WTC11 (cell line): ENCODE measurements at regions not wholly inside any gene's neighbourhood (a gene's known extent, or its start where the extent isn't known, plus 50 kb on each side); places are given as distances from the start of the nearest gene placed in this dataset.

ENCODE experiments used
- ATAC-seq: fragments of 200-7000 bp; cut with Tn5 transposase; 2 replicates; pipeline ENCODE4 v1.10.0; 2021; ENCODE audit warnings: mild to moderate bottlenecking, moderate library complexity
- CTCF ChIA-PET: fragments of 300-600 bp; sonication (Branson Sonifier 250); formaldehyde crosslinking; loops from one replicate; lab custom pipeline; 2021; ENCODE audit warnings: antibody characterized with exemption; lab: Charles Lee
- POLR2A ChIA-PET: fragments of 350-600 bp; sonication (Branson Sonifier 250); formaldehyde crosslinking; loops from one replicate; lab custom pipeline; 2021; ENCODE audit warnings: antibody characterized with exemption; lab: Charles Lee
- DNase-seq: peaks from one replicate; pipeline ENCODE4 v3.0.0; 2021; ENCODE audit warnings: low spot score
- H3K27ac Mint-ChIP-seq: 2 replicates; pipeline ENCODE4 v1.8.0; 2021; ENCODE audit warnings: mixed read lengths
- H3K27me3 Mint-ChIP-seq: 2 replicates; pipeline ENCODE4 v1.8.0; 2021; ENCODE audit warnings: low read depth, mild to moderate bottlenecking, moderate library complexity, mixed read lengths
- H3K36me3 Mint-ChIP-seq: 2 replicates; pipeline ENCODE4 v1.8.0; 2021; ENCODE audit warnings: mixed read lengths
- H3K4me1 Mint-ChIP-seq: 2 replicates; pipeline ENCODE4 v1.8.0; 2022; ENCODE audit warnings: mixed read lengths
- H3K4me3 Mint-ChIP-seq: 2 replicates; pipeline ENCODE4 v1.8.0; 2021; ENCODE audit warnings: mild to moderate bottlenecking, moderate library complexity, mixed read lengths
- H3K9me3 Mint-ChIP-seq: 2 replicates; pipeline ENCODE4 v1.8.0; 2021; ENCODE audit warnings: mixed read lengths
- ARID4B ChIP-seq: sonication (generic); formaldehyde crosslinking; IDR thresholded peaks from 2 replicates; pipeline ENCODE4 v1.8.0; 2023; ENCODE audit warnings: missing genetic modification reagents, mild to moderate bottlenecking, borderline replicate concordance
- CREB1 ChIP-seq: sonication (generic); formaldehyde crosslinking; IDR thresholded peaks from 2 replicates; pipeline ENCODE4 v1.8.0; 2023; ENCODE audit warnings: mild to moderate bottlenecking, missing genetic modification reagents
- CREM ChIP-seq: sonication (generic); formaldehyde crosslinking; IDR thresholded peaks from 2 replicates; pipeline ENCODE4 v1.8.1; 2022; ENCODE audit warnings: mild to moderate bottlenecking, missing genetic modification reagents, moderate library complexity
- E2F5 ChIP-seq: sonication (generic); formaldehyde crosslinking; IDR thresholded peaks from 2 replicates; pipeline ENCODE4 v1.8.1; 2022; ENCODE audit warnings: mild to moderate bottlenecking, moderate library complexity, missing genetic modification reagents
- ELF4 ChIP-seq: sonication (generic); formaldehyde crosslinking; IDR thresholded peaks from 2 replicates; pipeline ENCODE4 v1.8.1; 2022; ENCODE audit warnings: low read depth, mild to moderate bottlenecking, moderate library complexity, missing genetic modification reagents
- FOXP4 ChIP-seq: sonication (generic); formaldehyde crosslinking; IDR thresholded peaks from 2 replicates; pipeline ENCODE4 v1.8.0; 2022; ENCODE audit warnings: mild to moderate bottlenecking, missing genetic modification reagents
- GRHL2 ChIP-seq: fragments of 250-450 bp; sonication (Bioruptor Pico); IDR thresholded peaks from 2 replicates; pipeline ENCODE4 v1.8.0; 2022; ENCODE audit warnings: mild to moderate bottlenecking, moderate library complexity; ENCODE audit not compliant: insufficient replicate concordance, severe bottlenecking
- IRF2 ChIP-seq: sonication (generic); formaldehyde crosslinking; IDR thresholded peaks from 2 replicates; pipeline ENCODE4 v1.8.0; 2022; ENCODE audit warnings: low read depth, missing genetic modification reagents, borderline replicate concordance
- KAT7 ChIP-seq: sonication (generic); formaldehyde crosslinking; IDR thresholded peaks from 2 replicates; pipeline ENCODE4 v1.8.1; 2023; ENCODE audit warnings: missing genetic modification reagents, mild to moderate bottlenecking, borderline replicate concordance
- NFYB ChIP-seq: sonication (generic); formaldehyde crosslinking; conservative IDR thresholded peaks from 2 replicates; pipeline ENCODE4 v1.8.0; 2022; ENCODE audit warnings: low read depth, missing genetic modification reagents
- NR2C2 ChIP-seq: sonication (generic); formaldehyde crosslinking; IDR thresholded peaks from 2 replicates; pipeline ENCODE4 v1.8.0; 2022; ENCODE audit warnings: mild to moderate bottlenecking, missing genetic modification reagents
- TEAD1 ChIP-seq: sonication (generic); formaldehyde crosslinking; IDR thresholded peaks from 2 replicates; pipeline ENCODE4 v1.8.0; 2022; ENCODE audit warnings: mild to moderate bottlenecking, missing genetic modification reagents
- TEAD4 ChIP-seq: sonication (generic); formaldehyde crosslinking; IDR thresholded peaks from 2 replicates; pipeline ENCODE4 v1.8.0; 2022; ENCODE audit warnings: mild to moderate bottlenecking, missing genetic modification reagents
- ZBTB43 ChIP-seq: sonication (generic); formaldehyde crosslinking; IDR thresholded peaks from 2 replicates; pipeline ENCODE4 v1.8.1; 2023; ENCODE audit warnings: mild to moderate bottlenecking, missing genetic modification reagents
- ZMAT4 ChIP-seq: fragments of 250-450 bp; sonication (Bioruptor Pico); IDR thresholded peaks from 2 replicates; pipeline ENCODE4 v1.9.0; 2021; ENCODE audit warnings: mild to moderate bottlenecking
- ZNF263 ChIP-seq: sonication (generic); formaldehyde crosslinking; IDR thresholded peaks from 2 replicates; pipeline ENCODE4 v1.8.1; 2022; ENCODE audit warnings: low read depth, mild to moderate bottlenecking, moderate library complexity, missing genetic modification reagents
- ZNF281 ChIP-seq: sonication (generic); formaldehyde crosslinking; IDR thresholded peaks from 2 replicates; pipeline ENCODE4 v1.8.0; 2023; ENCODE audit warnings: mild to moderate bottlenecking, missing genetic modification reagents

- CTCF ChIA-PET, result interaction anchor here (0.8 to 1.4 kb wide), 3 partner anchors 36 to 264 kb away, joined by 3 read pairs; no protein-coding TSS in a partner anchor
- Mint-ChIP-seq H3K4me3 (no peak overlapping the region), H3K9me3 (0 out of 2 replicates have a peak, but pooled peaks cover 3% of the 10 kb centered on the region), H3K27me3 (no peaks in the 10 kb centered on the region), H3K27ac (no peak overlapping the region), H3K4me1 (no peaks in the 10 kb centered on the region), H3K36me3 (no peaks in the 10 kb centered on the region)
- DNase-seq (no peak), ATAC-seq (no peak)
- TF ChIP-seq TEAD4 (no peak), IRF2 (CRISPR knock-in tag) (no peak)
- POLR2A ChIA-PET, result no interaction called here
Measured at GRCh38 chr17:33486135-33486885, 193.2 kb upstream of the ASIC2 start.

- Mint-ChIP-seq H3K9me3 (0 out of 2 replicates have a peak, but pooled peaks cover 3% of the 10 kb centered on the region), H3K27me3 (no peaks in the 10 kb centered on the region), H3K4me1 (no peaks in the 10 kb centered on the region), H3K4me3 (no peak overlapping the region), H3K36me3 (no peaks in the 10 kb centered on the region), H3K27ac (no peak overlapping the region)
- ATAC-seq, result no peak
- TF ChIP-seq ZMAT4 (CRISPR knock-in tag) (no peak), KAT7 (CRISPR knock-in tag) (no peak), E2F5 (CRISPR knock-in tag) (no peak), ZNF281 (CRISPR knock-in tag) (no peak), TEAD1 (CRISPR knock-in tag) (no peak), CREB1 (CRISPR knock-in tag) (no peak), NR2C2 (CRISPR knock-in tag) (no peak), ELF4 (no peak), GRHL2 (no peak), ZBTB43 (CRISPR knock-in tag) (no peak), ZNF263 (CRISPR knock-in tag) (no peak)
- ChIA-PET POLR2A (no interaction called here), CTCF (no interaction called here)
- no peak for DNase-seq
Measured at GRCh38 chr17:33487187-33487879, 194.2 kb upstream of the ASIC2 start.

GRCh38 chr17:33491871-33492481, 198.9 kb upstream of the ASIC2 start:
- H3K27ac Mint-ChIP-seq, result no peak overlapping the region
- DNase-seq (no peak), ATAC-seq (no peak)
- CTCF ChIA-PET, result no interaction called here
- no peaks in the 10 kb centered on the region for H3K9me3 Mint-ChIP-seq
- POLR2A ChIA-PET, result interaction anchor here (0.6 kb wide), 1 partner anchor 35 kb away, joined by 3 read pairs; no protein-coding TSS in a partner anchor
- no peaks in the 10 kb centered on the region for H3K4me1 Mint-ChIP-seq
- H3K27me3 Mint-ChIP-seq, result no peaks in the 10 kb centered on the region
- no peaks in the 10 kb centered on the region for H3K36me3 Mint-ChIP-seq
- H3K4me3 Mint-ChIP-seq, result no peak overlapping the region
- TF ChIP-seq FOXP4 (CRISPR knock-in tag) (no peak), ARID4B (CRISPR knock-in tag) (no peak), NFYB (CRISPR knock-in tag) (no peak), CREM (CRISPR knock-in tag) (no peak)
